ENCODE measurements at regions not wholly inside any gene's neighbourhood (a gene's known extent, or its start where the extent isn't known, plus 50 kb on each side); places are given as distances from the start of the nearest gene placed in this dataset.

- intact Hi-C loops (cut with DNase I; ENCODE audit: low total_unique reads) = no loop called here
- Histone ChIP-seq H3K4me3 (no peak overlapping the region), H3K9me3 (peaks cover 0 to 5% (median 0%) of the 10 kb centered on the region in 4 donors), H3K27me3 (peaks cover 0 to 3% (median 0%) of the 10 kb centered on the region in 3 donors), H3K36me3 (no peaks in the 10 kb centered on the region), H3K27ac (no peak overlapping the region), H3K4me1 (no peaks in the 10 kb centered on the region)
- no peak for DNase-seq
- WGBS, 5 donors = 72 to 89% (median 84%) methylated on average over 10 of the region's 10 CpGs
- no peak for TF ChIP-seq POLR2A (IDR thresholded peaks at IDR 0.05)
- no peak for TF ChIP-seq POLR2AphosphoS5 (IDR thresholded peaks at IDR 0.05)
- no peak for TF ChIP-seq CTCF (IDR thresholded peaks at IDR 0.05)
Observed at GRCh38 chr18:77940566-77940965, 690.9 kb downstream of the GALR1 start.

GRCh38 chr18:77944533-77944932, 694.9 kb downstream of the GALR1 start:
- H3K4me1 ChIP-seq = no peaks in the 10 kb centered on the region
- TF ChIP-seq POLR2AphosphoS5 (IDR thresholded peaks at IDR 0.05) (no peak), POLR2A (IDR thresholded peaks at IDR 0.05) (no peak), CTCF (IDR thresholded peaks at IDR 0.05) (no peak), EP300 (IDR thresholded peaks at IDR 0.05) (no peak)
- no peak overlapping the region for H3K4me3 ChIP-seq
- H3K9me3 ChIP-seq = no peaks in the 10 kb centered on the region
- DNase-seq = no peak
- 69 to 79% (median 77%) methylated on average over 7 of the region's 7 CpGs for WGBS, 5 donors
- peaks cover 0 to 3% (median 0%) of the 10 kb centered on the region in 3 donors for H3K27me3 ChIP-seq
- no peaks in the 10 kb centered on the region for H3K36me3 ChIP-seq
- intact Hi-C loops (cut with DNase I; ENCODE audit: low total_unique reads) = no loop called here
- H3K27ac ChIP-seq = no peak overlapping the region

- intact Hi-C loops (cut with DNase I; ENCODE audit: low total_unique reads) = no loop called here
- Histone ChIP-seq H3K36me3 (no peaks in the 10 kb centered on the region), H3K4me1 (no peaks in the 10 kb centered on the region), H3K27me3 (peaks cover 0 to 5% (median 0%) of the 10 kb centered on the region in 3 donors), H3K4me3 (no peak overlapping the region), H3K9me3 (peaks cover 0 to 13% (median 3%) of the 10 kb centered on the region in 4 donors), H3K27ac (no peak overlapping the region)
- TF ChIP-seq CTCF (IDR thresholded peaks at IDR 0.05) (no peak), POLR2A (IDR thresholded peaks at IDR 0.05) (no peak), EP300 (IDR thresholded peaks at IDR 0.05) (no peak), POLR2AphosphoS5 (IDR thresholded peaks at IDR 0.05) (no peak)
- WGBS, 5 donors = 33 to 53% (median 42%) methylated on average over 2 of the region's 2 CpGs
- DNase-seq = peak in 1 of 2 donors; percentile 3
Observed at GRCh38 chr18:77948567-77948966, 698.9 kb downstream of the GALR1 start.

- H3K27me3 ChIP-seq = peaks cover 0 to 5% (median 0%) of the 10 kb centered on the region in 3 donors
- no peak overlapping the region for H3K27ac ChIP-seq
- TF ChIP-seq CTCF (IDR thresholded peaks at IDR 0.05) (no peak), EP300 (IDR thresholded peaks at IDR 0.05) (no peak), POLR2A (IDR thresholded peaks at IDR 0.05) (no peak), POLR2AphosphoS5 (IDR thresholded peaks at IDR 0.05) (no peak)
- no peaks in the 10 kb centered on the region for H3K4me1 ChIP-seq
- intact Hi-C loops (cut with DNase I; ENCODE audit: low total_unique reads) = no loop called here
- no peak overlapping the region for H3K4me3 ChIP-seq
- DNase-seq = no peak
- no peaks in the 10 kb centered on the region for H3K36me3 ChIP-seq
- peaks cover 0 to 13% (median 3%) of the 10 kb centered on the region in 4 donors for H3K9me3 ChIP-seq
- 57 to 74% (median 71%) methylated on average over 7 of the region's 7 CpGs for WGBS, 5 donors
Observed at GRCh38 chr18:77949355-77949973, 699.8 kb downstream of the GALR1 start.
